Neuronal stem cell (in vitro differentiated cells): ENCODE measurements at regions not wholly inside any gene's neighbourhood (a gene's known extent, or its start where the extent isn't known, plus 50 kb on each side); places are given as distances from the start of the nearest gene placed in this dataset.

Source experiments
- DNase-seq: peaks from one replicate; pipeline ENCODE4 v3.0.0-alpha.2; 2013; ENCODE audit warnings: low spot score
- H2AFZ ChIP-seq: one replicate; pipeline ENCODE4 v1.6.1; 2013; ENCODE audit warnings: mild to moderate bottlenecking, low read length, inconsistent platforms
- H2AK5ac ChIP-seq: 2 replicates; pipeline ENCODE4 v1.6.1; 2013; ENCODE audit warnings: low read depth, mild to moderate bottlenecking, inconsistent platforms, low read length, moderate library complexity, mixed read lengths
- H2BK120ac ChIP-seq: 2 replicates; pipeline ENCODE4 v1.6.1; 2013; ENCODE audit warnings: low read depth, mild to moderate bottlenecking, inconsistent platforms, low read length, moderate library complexity, mixed read lengths
- H2BK12ac ChIP-seq: one replicate; pipeline ENCODE4 v1.6.1; 2013; ENCODE audit warnings: low read length, inconsistent platforms
- H2BK15ac ChIP-seq: 2 replicates; pipeline ENCODE4 v1.6.1; 2013; ENCODE audit warnings: mild to moderate bottlenecking, low read length, inconsistent platforms, mixed read lengths
- H2BK5ac ChIP-seq: one replicate; pipeline ENCODE4 v1.6.1; 2013; ENCODE audit warnings: inconsistent platforms, mild to moderate bottlenecking, low read length, moderate library complexity
- H3K14ac ChIP-seq: one replicate; pipeline ENCODE4 v1.6.1; 2013; ENCODE audit warnings: low read length, inconsistent platforms
- H3K18ac ChIP-seq: 2 replicates; pipeline ENCODE4 v1.6.1; 2013; ENCODE audit warnings: low read length, inconsistent platforms
- H3K23ac ChIP-seq: 2 replicates; pipeline ENCODE4 v1.6.1; 2013; ENCODE audit warnings: low read depth, mild to moderate bottlenecking, mixed read lengths, low read length, inconsistent platforms; ENCODE audit not compliant: poor library complexity
- H3K27ac ChIP-seq: replicated peaks from 3 replicates; pipeline ENCODE4 v1.5.1; 2013; ENCODE audit warnings: low read length, inconsistent platforms
- H3K27me3 ChIP-seq, 3 experiments: 2 replicates each; pipeline ENCODE4 v1.6.1; 2013; ENCODE audit warnings: low read length in 3 of 3, mild to moderate bottlenecking in 2 of 3, inconsistent platforms in 1 of 3, low read depth in 1 of 3, mixed read lengths in 1 of 3, moderate library complexity in 1 of 3; ENCODE audit not compliant: control insufficient read depth in 3 of 3, insufficient read depth in 3 of 3
- H3K36me3 ChIP-seq, 2 donors: replicated peaks in 1 of 2; 2 replicates each; pipeline ENCODE4 v1.6.1; 2013; ENCODE audit warnings: low read length in 2 of 2; ENCODE audit not compliant: control insufficient read depth in 2 of 2, insufficient read depth in 2 of 2
- H3K4ac ChIP-seq: 2 replicates; pipeline ENCODE4 v1.6.1; 2013; ENCODE audit warnings: inconsistent platforms, mild to moderate bottlenecking, low read length, moderate library complexity
- H3K4me1 ChIP-seq, 2 donors: 1 replicate in 1 of 2; 2 replicates in 1 of 2; pipeline ENCODE4 v1.6.1; 2013; ENCODE audit warnings: low read length in 2 of 2, low read depth in 1 of 2; ENCODE audit not compliant: control insufficient read depth in 2 of 2, insufficient read depth in 1 of 2
- H3K4me2 ChIP-seq: one replicate; pipeline ENCODE4 v1.6.1; 2013; ENCODE audit warnings: mild to moderate bottlenecking, low read length, inconsistent platforms; ENCODE audit not compliant: insufficient read depth, poor library complexity, severe bottlenecking
- H3K4me3 ChIP-seq, 2 donors: 2 replicates each; pipeline ENCODE4 v1.5.1; 2013; ENCODE audit warnings: low read length in 2 of 2, mild to moderate bottlenecking in 2 of 2, inconsistent platforms in 1 of 2, moderate library complexity in 1 of 2
- H3K79me1 ChIP-seq: one replicate; pipeline ENCODE4 v1.6.1; 2013; ENCODE audit warnings: low read depth, mild to moderate bottlenecking, inconsistent platforms, low read length, moderate library complexity
- H3K9ac ChIP-seq: one replicate; pipeline ENCODE4 v1.6.1; 2013; ENCODE audit warnings: mild to moderate bottlenecking, low read depth, low read length, inconsistent platforms; ENCODE audit not compliant: poor library complexity
- H3K9me3 ChIP-seq, 2 donors: replicated peaks in 1 of 2; 2 replicates each; pipeline versions ENCODE3 to v1.6.1; 2013; ENCODE audit warnings: low read length in 2 of 2, mild to moderate bottlenecking in 2 of 2, inconsistent platforms in 1 of 2, low read depth in 1 of 2, mixed read lengths in 1 of 2, moderate library complexity in 1 of 2; ENCODE audit not compliant: control insufficient read depth in 2 of 2, insufficient read depth in 1 of 2
- H4K8ac ChIP-seq: one replicate; pipeline ENCODE4 v1.6.1; 2013; ENCODE audit warnings: low read depth, mild to moderate bottlenecking, inconsistent platforms, low read length, moderate library complexity
- H4K91ac ChIP-seq: one replicate; pipeline ENCODE4 v1.6.1; 2013; ENCODE audit warnings: low read length, low read depth, mild to moderate bottlenecking, inconsistent platforms; ENCODE audit not compliant: poor library complexity
- WGBS, 2 donors: extraction: QIAGEN DNeasy Blood & Tissue Kit; methylation state at CpG; one replicate each; pipeline ENCODE4 v1.1.7; 2013; ENCODE audit warnings: missing lambda C conversion rate in 2 of 2, mixed read lengths in 1 of 2; ENCODE audit not compliant: insufficient read length in 2 of 2, insufficient replicate concordance in 1 of 2; ENCODE audit errors: extremely low coverage in 2 of 2; 5-methylcytosine and 5-hydroxymethylcytosine counted together

- Histone ChIP-seq H3K27me3 (no peaks in the 10 kb centered on the region), H4K8ac (no peak overlapping the region), H3K27ac (no peak overlapping the region), H3K9me3 (no peaks in the 10 kb centered on the region), H3K4me1 (no peaks in the 10 kb centered on the region), H3K36me3 (no peaks in the 10 kb centered on the region), H3K4me3 (no peak overlapping the region), H2BK15ac (no peak overlapping the region), H4K91ac (no peak overlapping the region), H3K23ac (no peak overlapping the region), H2BK12ac (no peak overlapping the region), H3K4ac (no peak overlapping the region), H3K79me1 (no peaks in the 10 kb centered on the region), H3K14ac (no peak overlapping the region), H3K9ac (no peak overlapping the region), H2BK5ac (no peak overlapping the region), H3K4me2 (no peak overlapping the region), H2AFZ (no peak overlapping the region), H2AK5ac (no peak overlapping the region), H3K18ac (no peak overlapping the region), H2BK120ac (no peak overlapping the region)
- WGBS, 2 donors: no CpG with 5 or more reads among the region's 4 CpGs
- DNase-seq: no peak
Observed at GRCh38 chr1:239023732-239024360, 362.5 kb upstream of the CHRM3 start.

GRCh38 chr1:239016337-239016736 is 370.0 kb upstream of the CHRM3 start:
- DNase-seq: no peak
- H3K27ac ChIP-seq: no peak overlapping the region
- no peak overlapping the region for H3K4ac ChIP-seq
- no peak overlapping the region for H2AK5ac ChIP-seq
- H2BK12ac ChIP-seq: no peak overlapping the region
- H2BK15ac ChIP-seq: no peak overlapping the region
- H3K36me3 ChIP-seq: no peaks in the 10 kb centered on the region
- H3K23ac ChIP-seq: no peak overlapping the region
- no peak overlapping the region for H4K91ac ChIP-seq
- H3K4me2 ChIP-seq: no peak overlapping the region
- no peak overlapping the region for H3K14ac ChIP-seq
- no peak overlapping the region for H3K18ac ChIP-seq
- H3K79me1 ChIP-seq: no peaks in the 10 kb centered on the region
- H3K9me3 ChIP-seq: no peaks in the 10 kb centered on the region
- no peaks in the 10 kb centered on the region for H3K4me1 ChIP-seq
- no peak overlapping the region for H2BK5ac ChIP-seq
- no peak overlapping the region for H4K8ac ChIP-seq
- H2AFZ ChIP-seq: no peak overlapping the region
- WGBS, 2 donors: no CpG with 5 or more reads among the region's 2 CpGs
- H3K9ac ChIP-seq: no peak overlapping the region
- no peaks in the 10 kb centered on the region for H3K27me3 ChIP-seq
- no peak overlapping the region for H3K4me3 ChIP-seq
- no peak overlapping the region for H2BK120ac ChIP-seq

GRCh38 chr1:239011382-239011781 is 375.0 kb upstream of the CHRM3 start:
- Histone ChIP-seq H4K91ac (no peak overlapping the region), H3K27me3 (no peaks in the 10 kb centered on the region), H3K18ac (no peak overlapping the region), H3K14ac (no peak overlapping the region), H3K4ac (no peak overlapping the region), H3K9ac (no peak overlapping the region), H2AFZ (no peak overlapping the region), H2BK5ac (no peak overlapping the region), H2BK120ac (no peak overlapping the region), H3K23ac (no peak overlapping the region), H2AK5ac (no peak overlapping the region), H3K27ac (no peak overlapping the region), H2BK12ac (no peak overlapping the region), H3K36me3 (no peaks in the 10 kb centered on the region), H3K4me2 (no peak overlapping the region), H3K79me1 (no peaks in the 10 kb centered on the region), H3K4me1 (no peaks in the 10 kb centered on the region), H4K8ac (no peak overlapping the region), H2BK15ac (no peak overlapping the region), H3K4me3 (no peak overlapping the region), H3K9me3 (no peaks in the 10 kb centered on the region)
- no CpG with 5 or more reads among the region's 1 CpG for whole genome bisulfite sequencing, 2 donors
- DNase-seq: no peak

- Histone ChIP-seq H3K18ac (no peak overlapping the region), H3K27me3 (no peaks in the 10 kb centered on the region), H3K36me3 (no peaks in the 10 kb centered on the region), H3K4ac (no peak overlapping the region), H3K9ac (no peak overlapping the region), H3K14ac (no peak overlapping the region), H3K4me2 (no peak overlapping the region), H2BK5ac (no peak overlapping the region), H3K4me1 (no peaks in the 10 kb centered on the region), H3K9me3 (no peaks in the 10 kb centered on the region), H4K91ac (no peak overlapping the region), H2BK12ac (no peak overlapping the region), H3K27ac (no peak overlapping the region), H2BK15ac (no peak overlapping the region), H2AFZ (no peak overlapping the region), H3K79me1 (no peaks in the 10 kb centered on the region), H2BK120ac (no peak overlapping the region), H2AK5ac (no peak overlapping the region), H3K4me3 (no peak overlapping the region), H4K8ac (no peak overlapping the region), H3K23ac (no peak overlapping the region)
- DNase-seq: no peak
Observed at GRCh38 chr1:239008568-239008967, 377.8 kb upstream of the CHRM3 start.
